ENCODE measurements at regions not wholly inside any gene's neighbourhood (a gene's known extent, or its start where the extent isn't known, plus 50 kb on each side); places are given as distances from the start of the nearest gene placed in this dataset.

DNA sequence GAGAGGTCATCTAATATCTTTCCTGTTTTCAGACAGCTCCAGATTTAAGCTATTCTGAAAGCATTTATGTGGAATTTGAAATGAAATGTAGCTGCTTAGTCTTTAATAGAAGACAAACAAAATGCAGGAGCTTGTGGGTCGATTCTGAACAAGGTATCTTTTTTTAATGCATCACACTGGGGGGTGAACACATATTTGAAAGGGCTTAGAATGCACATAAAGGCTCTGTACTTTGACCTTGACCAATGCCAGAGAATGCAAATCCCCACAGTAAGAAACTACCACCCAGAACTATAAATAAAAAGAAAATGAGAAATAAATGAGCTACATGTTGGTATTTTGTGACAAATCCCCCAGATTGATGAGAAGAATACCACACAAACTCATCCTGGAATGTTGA lies 489.3 kb downstream of the PIK3C3 start:
- H3K36me3 ChIP-seq (replicated peaks in 1 of 2; ENCODE audit: control insufficient read depth in 2 of 2, insufficient read depth in 2 of 2, low read length in 2 of 2) = no peaks in the 10 kb centered on the region
- no peaks in the 10 kb centered on the region for H3K79me1 ChIP-seq (ENCODE audit: low read depth, low read length)
- H3K4me2 ChIP-seq (ENCODE audit: insufficient read depth, low read length, poor library complexity, severe bottlenecking) = no peak overlapping the region
- H3K4me3 ChIP-seq (ENCODE audit: low read length in 2 of 2) = no peak overlapping the region
- no peak overlapping the region for H2BK120ac ChIP-seq (ENCODE audit: low read depth, low read length)
- no peak overlapping the region for H4K8ac ChIP-seq (ENCODE audit: low read depth, low read length)
- DNase-seq (ENCODE audit: low spot score) = no peak
- no peak overlapping the region for H2AK5ac ChIP-seq (ENCODE audit: low read depth, low read length)
- H2BK15ac ChIP-seq (ENCODE audit: low read length) = no peak overlapping the region
- no peak overlapping the region for H2AFZ ChIP-seq (ENCODE audit: low read length)
- no peak overlapping the region for H3K14ac ChIP-seq (ENCODE audit: low read length)
- H3K9me3 ChIP-seq (replicated peaks in 1 of 2; ENCODE audit: control insufficient read depth in 2 of 2, insufficient read depth in 1 of 2, low read depth in 1 of 2, low read length in 2 of 2) = peaks cover 9 to 12% of the 10 kb centered on the region in 2 donors
- no peak overlapping the region for H3K27ac ChIP-seq (replicated peaks; ENCODE audit: low read length)
- no CpG with 5 or more reads among the region's 1 CpG for WGBS, 2 donors (ENCODE audit: extremely low coverage in 2 of 2, insufficient read length in 2 of 2, insufficient replicate concordance in 1 of 2)
- H3K18ac ChIP-seq (ENCODE audit: low read length) = no peak overlapping the region
- no peak overlapping the region for H2BK5ac ChIP-seq (ENCODE audit: low read length)
- H3K27me3 ChIP-seq (ENCODE audit: control insufficient read depth in 3 of 3, insufficient read depth in 3 of 3, low read depth in 1 of 3, low read length in 3 of 3) = no peaks in the 10 kb centered on the region
- no peak overlapping the region for H2BK12ac ChIP-seq (ENCODE audit: low read length)
- H3K4me1 ChIP-seq (ENCODE audit: control insufficient read depth in 2 of 2, insufficient read depth in 1 of 2, low read depth in 1 of 2, low read length in 2 of 2) = no peaks in the 10 kb centered on the region
- no peak overlapping the region for H3K9ac ChIP-seq (ENCODE audit: low read depth, low read length, poor library complexity)
- no peak overlapping the region for H3K23ac ChIP-seq (ENCODE audit: low read depth, low read length, poor library complexity)
- no peak overlapping the region for H3K4ac ChIP-seq (ENCODE audit: low read length)
- H4K91ac ChIP-seq (ENCODE audit: low read depth, low read length, poor library complexity) = no peak overlapping the region

DNA sequence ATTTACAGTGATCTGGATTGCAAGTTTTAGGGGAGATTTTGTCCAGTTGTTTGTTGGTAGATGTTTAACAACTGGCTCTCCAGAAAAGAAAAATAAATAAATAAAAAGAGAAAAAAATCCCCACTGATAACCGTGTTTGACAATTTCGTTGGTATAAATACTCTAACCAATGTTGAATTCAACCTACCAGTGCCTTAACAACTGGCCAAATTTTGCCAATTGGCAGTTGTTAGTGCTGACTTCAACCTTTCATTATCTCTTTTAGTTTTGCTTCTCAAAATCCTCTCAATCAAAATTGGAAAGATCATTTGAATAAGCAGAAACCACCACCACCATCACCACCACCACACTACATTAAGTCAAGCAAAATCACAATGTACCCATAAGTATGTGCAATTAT lies 490.3 kb downstream of the PIK3C3 start:
- H2BK15ac ChIP-seq (ENCODE audit: low read length) = no peak overlapping the region
- H3K9ac ChIP-seq (ENCODE audit: low read depth, low read length, poor library complexity) = no peak overlapping the region
- no peak overlapping the region for H4K91ac ChIP-seq (ENCODE audit: low read depth, low read length, poor library complexity)
- DNase-seq (ENCODE audit: low spot score) = no peak
- no peak overlapping the region for H4K8ac ChIP-seq (ENCODE audit: low read depth, low read length)
- no peak overlapping the region for H3K27ac ChIP-seq (replicated peaks; ENCODE audit: low read length)
- H3K36me3 ChIP-seq (replicated peaks in 1 of 2; ENCODE audit: control insufficient read depth in 2 of 2, insufficient read depth in 2 of 2, low read length in 2 of 2) = no peaks in the 10 kb centered on the region
- H3K4me3 ChIP-seq (ENCODE audit: low read length in 2 of 2) = no peak overlapping the region
- no peaks in the 10 kb centered on the region for H3K79me1 ChIP-seq (ENCODE audit: low read depth, low read length)
- no peak overlapping the region for H2BK5ac ChIP-seq (ENCODE audit: low read length)
- H3K4ac ChIP-seq (ENCODE audit: low read length) = no peak overlapping the region
- no peak overlapping the region for H3K18ac ChIP-seq (ENCODE audit: low read length)
- H2AFZ ChIP-seq (ENCODE audit: low read length) = no peak overlapping the region
- H2AK5ac ChIP-seq (ENCODE audit: low read depth, low read length) = no peak overlapping the region
- H2BK12ac ChIP-seq (ENCODE audit: low read length) = no peak overlapping the region
- no CpG with 5 or more reads among the region's 2 CpGs for WGBS, 2 donors (ENCODE audit: extremely low coverage in 2 of 2, insufficient read length in 2 of 2, insufficient replicate concordance in 1 of 2)
- no peaks in the 10 kb centered on the region for H3K4me1 ChIP-seq (ENCODE audit: control insufficient read depth in 2 of 2, insufficient read depth in 1 of 2, low read depth in 1 of 2, low read length in 2 of 2)
- no peak overlapping the region for H2BK120ac ChIP-seq (ENCODE audit: low read depth, low read length)
- H3K23ac ChIP-seq (ENCODE audit: low read depth, low read length, poor library complexity) = no peak overlapping the region
- no peak overlapping the region for H3K14ac ChIP-seq (ENCODE audit: low read length)
- H3K4me2 ChIP-seq (ENCODE audit: insufficient read depth, low read length, poor library complexity, severe bottlenecking) = no peak overlapping the region
- H3K9me3 ChIP-seq (replicated peaks in 1 of 2; ENCODE audit: control insufficient read depth in 2 of 2, insufficient read depth in 1 of 2, low read depth in 1 of 2, low read length in 2 of 2) = peaks cover 9 to 12% of the 10 kb centered on the region in 2 donors
- H3K27me3 ChIP-seq (ENCODE audit: control insufficient read depth in 3 of 3, insufficient read depth in 3 of 3, low read depth in 1 of 3, low read length in 3 of 3) = no peaks in the 10 kb centered on the region

DNA sequence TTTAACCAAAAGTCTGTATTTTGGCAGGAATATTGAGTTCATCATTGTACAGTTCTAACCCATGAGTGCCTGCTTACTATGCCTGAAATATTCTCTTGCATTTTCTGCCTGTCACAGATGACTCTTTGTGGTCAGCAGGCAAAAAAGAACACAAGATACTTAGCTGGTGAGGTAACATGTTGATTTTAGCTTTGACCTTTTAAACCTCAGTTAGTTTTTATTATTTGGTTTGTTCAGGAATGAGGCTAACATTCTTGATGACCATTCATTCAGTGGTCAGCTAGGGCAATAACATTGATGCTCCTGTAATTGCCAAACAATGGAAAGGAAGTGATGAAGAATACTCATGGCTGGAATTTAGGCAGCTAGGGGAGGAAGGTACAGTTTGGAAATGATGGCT lies 491.2 kb downstream of the PIK3C3 start:
- no peak for DNase-seq (ENCODE audit: low spot score)
- Histone ChIP-seq H2BK5ac (ENCODE audit: low read length) (no peak overlapping the region), H2BK120ac (ENCODE audit: low read depth, low read length) (no peak overlapping the region), H3K4me3 (ENCODE audit: low read length in 2 of 2) (no peak overlapping the region), H3K36me3 (replicated peaks in 1 of 2; ENCODE audit: control insufficient read depth in 2 of 2, insufficient read depth in 2 of 2, low read length in 2 of 2) (no peaks in the 10 kb centered on the region), H4K91ac (ENCODE audit: low read depth, low read length, poor library complexity) (no peak overlapping the region), H2AFZ (ENCODE audit: low read length) (no peak overlapping the region), H3K27ac (replicated peaks; ENCODE audit: low read length) (no peak overlapping the region), H2BK12ac (ENCODE audit: low read length) (no peak overlapping the region), H3K14ac (ENCODE audit: low read length) (no peak overlapping the region), H3K4me1 (ENCODE audit: control insufficient read depth in 2 of 2, insufficient read depth in 1 of 2, low read depth in 1 of 2, low read length in 2 of 2) (no peaks in the 10 kb centered on the region), H3K4me2 (ENCODE audit: insufficient read depth, low read length, poor library complexity, severe bottlenecking) (no peak overlapping the region), H3K9ac (ENCODE audit: low read depth, low read length, poor library complexity) (no peak overlapping the region), H3K18ac (ENCODE audit: low read length) (no peak overlapping the region), H2AK5ac (ENCODE audit: low read depth, low read length) (no peak overlapping the region), H3K79me1 (ENCODE audit: low read depth, low read length) (no peaks in the 10 kb centered on the region), H3K9me3 (replicated peaks in 1 of 2; ENCODE audit: control insufficient read depth in 2 of 2, insufficient read depth in 1 of 2, low read depth in 1 of 2, low read length in 2 of 2) (peaks cover 9 to 12% of the 10 kb centered on the region in 2 donors), H4K8ac (ENCODE audit: low read depth, low read length) (no peak overlapping the region), H3K4ac (ENCODE audit: low read length) (no peak overlapping the region), H3K27me3 (ENCODE audit: control insufficient read depth in 3 of 3, insufficient read depth in 3 of 3, low read depth in 1 of 3, low read length in 3 of 3) (no peaks in the 10 kb centered on the region), H3K23ac (ENCODE audit: low read depth, low read length, poor library complexity) (no peak overlapping the region), H2BK15ac (ENCODE audit: low read length) (no peak overlapping the region)

DNA sequence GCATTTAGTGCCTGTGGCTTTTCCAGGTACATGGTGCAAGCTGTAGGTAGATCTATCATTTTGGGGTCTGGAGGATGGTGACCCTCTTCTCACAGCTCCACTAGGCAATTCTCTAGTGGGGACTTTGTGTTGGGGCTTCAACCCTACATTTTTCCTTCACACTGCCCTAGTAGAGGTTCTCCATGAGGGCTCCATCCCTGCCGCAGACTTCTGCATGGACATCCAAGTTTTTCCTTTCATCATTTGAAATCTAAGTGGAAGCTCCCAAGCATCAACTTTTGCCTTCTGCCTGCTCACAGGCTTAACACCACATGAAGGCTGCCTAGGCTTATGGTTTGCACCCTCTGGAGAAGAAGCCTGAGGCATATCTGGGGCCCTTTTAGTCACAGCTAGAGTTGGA lies 492.7 kb downstream of the PIK3C3 start:
- Histone ChIP-seq H3K14ac (ENCODE audit: low read length) (no peak overlapping the region), H2AK5ac (ENCODE audit: low read depth, low read length) (no peak overlapping the region), H3K27ac (replicated peaks; ENCODE audit: low read length) (no peak overlapping the region), H2BK15ac (ENCODE audit: low read length) (no peak overlapping the region), H3K4me1 (ENCODE audit: control insufficient read depth in 2 of 2, insufficient read depth in 1 of 2, low read depth in 1 of 2, low read length in 2 of 2) (no peaks in the 10 kb centered on the region), H3K9me3 (replicated peaks in 1 of 2; ENCODE audit: control insufficient read depth in 2 of 2, insufficient read depth in 1 of 2, low read depth in 1 of 2, low read length in 2 of 2) (peaks cover 9 to 12% of the 10 kb centered on the region in 2 donors), H3K79me1 (ENCODE audit: low read depth, low read length) (no peaks in the 10 kb centered on the region), H3K4ac (ENCODE audit: low read length) (no peak overlapping the region), H3K36me3 (replicated peaks in 1 of 2; ENCODE audit: control insufficient read depth in 2 of 2, insufficient read depth in 2 of 2, low read length in 2 of 2) (no peaks in the 10 kb centered on the region), H2BK120ac (ENCODE audit: low read depth, low read length) (no peak overlapping the region), H3K4me2 (ENCODE audit: insufficient read depth, low read length, poor library complexity, severe bottlenecking) (no peak overlapping the region), H2AFZ (ENCODE audit: low read length) (no peak overlapping the region), H3K4me3 (ENCODE audit: low read length in 2 of 2) (no peak overlapping the region), H3K23ac (ENCODE audit: low read depth, low read length, poor library complexity) (no peak overlapping the region), H2BK5ac (ENCODE audit: low read length) (no peak overlapping the region), H3K18ac (ENCODE audit: low read length) (no peak overlapping the region), H3K9ac (ENCODE audit: low read depth, low read length, poor library complexity) (no peak overlapping the region), H2BK12ac (ENCODE audit: low read length) (no peak overlapping the region), H4K8ac (ENCODE audit: low read depth, low read length) (no peak overlapping the region), H3K27me3 (ENCODE audit: control insufficient read depth in 3 of 3, insufficient read depth in 3 of 3, low read depth in 1 of 3, low read length in 3 of 3) (no peaks in the 10 kb centered on the region), H4K91ac (ENCODE audit: low read depth, low read length, poor library complexity) (no peak overlapping the region)
- DNase-seq (ENCODE audit: low spot score) = no peak
- WGBS, 2 donors (ENCODE audit: extremely low coverage in 2 of 2, insufficient read length in 2 of 2, insufficient replicate concordance in 1 of 2) = no CpG with 5 or more reads among the region's 1 CpG

Measured in neuronal stem cell (in vitro differentiated cells).